ENCODE measurements at regions not wholly inside any gene's neighbourhood (a gene's known extent, or its start where the extent isn't known, plus 50 kb on each side); places are given as distances from the start of the nearest gene placed in this dataset.
A peak's percentile ranks its signal among the peaks of the same experiment; 100 is the strongest.

- no peak for DNase-seq
Measured at GRCh38 chr20:39234520-39235095, 272.5 kb downstream of the DHX35 start.

- DNase-seq = no peak
Measured at GRCh38 chr20:39233755-39234154, 271.6 kb downstream of the DHX35 start.

GRCh38 chr20:39227416-39227815, 265.3 kb downstream of the DHX35 start:
- no peak for DNase-seq

DNA sequence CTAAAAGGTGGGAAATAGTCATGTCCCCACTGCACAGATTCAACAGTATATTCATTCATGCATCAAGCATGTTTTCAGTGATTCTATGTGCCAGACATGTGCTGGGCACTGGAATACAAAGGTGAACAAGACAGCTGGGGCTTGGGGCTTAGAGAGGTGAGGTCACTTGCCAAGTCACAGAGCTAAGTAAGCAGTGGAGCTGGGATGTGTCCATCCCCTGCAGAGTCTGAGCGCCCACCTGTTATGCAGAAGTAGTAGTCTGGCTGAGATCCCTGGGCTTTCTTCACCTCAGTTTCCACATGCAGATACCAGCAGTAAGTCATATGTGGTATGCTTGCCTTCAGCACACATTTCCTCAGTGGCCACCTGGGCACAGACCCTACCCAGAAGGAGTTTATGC, 263.8 kb downstream of the DHX35 start:
- no peak for DNase-seq

DNA sequence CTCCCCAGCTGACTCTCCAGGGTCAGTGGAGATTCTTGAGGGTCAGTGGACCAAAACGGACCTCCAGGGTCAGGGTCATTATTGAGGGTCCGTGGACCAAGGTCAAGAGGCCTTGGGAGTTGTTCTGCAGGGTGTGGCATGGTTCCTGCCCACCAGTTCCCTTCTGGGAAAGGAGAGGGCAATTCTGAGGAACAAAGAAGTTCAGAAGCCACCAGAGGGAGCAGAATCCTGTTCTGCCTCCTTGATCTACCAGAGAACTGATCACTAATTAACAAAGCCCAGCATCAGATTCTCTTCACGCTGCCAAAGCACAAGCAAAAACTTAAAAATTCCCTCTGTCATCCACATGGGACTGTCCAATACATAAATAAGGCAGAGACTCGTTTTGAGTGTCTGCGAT, 263.4 kb downstream of the DHX35 start:
- no peak for DNase-seq

- DNase-seq = no peak
Measured at GRCh38 chr20:39222101-39222500, 260.0 kb downstream of the DHX35 start.

DNA sequence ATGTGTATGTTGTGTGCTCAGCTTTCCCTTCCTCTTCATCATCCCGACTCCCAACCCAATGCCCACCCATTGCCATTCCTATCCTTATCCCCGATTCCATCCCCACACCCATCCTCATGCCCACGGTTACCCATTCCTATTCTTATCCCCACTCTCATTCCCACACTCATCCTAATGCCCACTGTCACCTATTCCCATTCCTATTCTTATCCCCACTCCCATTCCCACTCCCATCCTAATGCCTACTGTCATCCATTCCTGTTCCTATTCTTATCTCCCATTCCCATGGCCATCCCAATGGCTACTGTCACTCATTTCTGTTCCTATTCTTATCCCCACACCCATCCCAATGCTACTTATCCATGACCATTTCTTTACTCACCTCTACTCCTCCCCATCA, 254.1 kb downstream of the DHX35 start:
- no peak for DNase-seq

DNA sequence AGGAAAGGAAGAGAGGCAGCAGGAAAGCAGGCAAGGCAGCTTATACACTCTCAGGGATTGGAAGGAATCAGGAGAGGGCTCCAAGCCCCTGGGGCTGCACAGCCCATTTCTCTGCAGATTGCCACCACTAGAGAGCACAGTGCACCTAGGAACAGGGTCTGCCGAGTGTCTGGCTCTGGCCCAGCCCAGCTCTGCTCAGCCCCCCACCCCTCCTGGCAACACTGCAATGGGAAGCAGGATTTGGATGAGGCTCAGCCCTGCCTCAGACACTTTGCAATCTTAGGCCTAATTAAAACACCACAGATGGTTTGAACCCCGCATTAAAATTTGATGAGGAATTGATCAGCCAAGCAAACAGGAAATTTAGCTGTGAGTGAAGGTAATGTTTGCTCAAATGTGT, 252.7 kb downstream of the DHX35 start:
- no peak for DNase-seq

DNA sequence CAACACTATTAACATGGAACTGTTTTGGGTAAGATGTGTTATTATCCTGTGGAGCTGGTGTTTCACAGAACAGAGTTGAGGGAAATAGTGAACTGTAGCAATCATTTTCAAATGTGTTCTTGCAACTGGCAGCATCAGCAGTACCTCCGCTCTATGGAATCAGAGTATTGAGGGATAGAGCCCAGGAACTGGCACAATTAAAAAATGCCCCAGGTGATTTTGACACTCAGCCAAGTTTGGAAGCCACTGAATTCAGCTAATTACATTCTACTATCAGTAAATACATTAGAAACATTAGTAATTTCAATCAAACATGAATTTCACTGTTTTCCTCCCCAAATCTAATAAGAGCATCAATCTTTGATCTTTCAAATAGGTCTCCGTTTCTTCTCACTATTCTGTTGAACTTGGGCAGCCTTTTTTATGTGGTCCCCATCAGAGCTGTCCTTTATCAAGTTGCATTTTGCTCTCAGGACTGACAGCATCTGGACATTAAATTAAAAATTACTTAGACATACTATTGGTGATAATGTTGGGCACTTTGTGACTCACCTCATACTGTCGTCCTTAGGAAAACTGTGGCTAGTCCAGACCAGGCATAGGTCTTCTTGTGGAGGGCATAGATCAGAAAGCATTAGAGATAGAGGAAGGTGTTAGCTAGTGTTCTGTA, 251.5 kb downstream of the DHX35 start:
- DNase-seq = no peak

- no peak for DNase-seq
Measured at GRCh38 chr20:39211060-39211748, 249.1 kb downstream of the DHX35 start.

DNA sequence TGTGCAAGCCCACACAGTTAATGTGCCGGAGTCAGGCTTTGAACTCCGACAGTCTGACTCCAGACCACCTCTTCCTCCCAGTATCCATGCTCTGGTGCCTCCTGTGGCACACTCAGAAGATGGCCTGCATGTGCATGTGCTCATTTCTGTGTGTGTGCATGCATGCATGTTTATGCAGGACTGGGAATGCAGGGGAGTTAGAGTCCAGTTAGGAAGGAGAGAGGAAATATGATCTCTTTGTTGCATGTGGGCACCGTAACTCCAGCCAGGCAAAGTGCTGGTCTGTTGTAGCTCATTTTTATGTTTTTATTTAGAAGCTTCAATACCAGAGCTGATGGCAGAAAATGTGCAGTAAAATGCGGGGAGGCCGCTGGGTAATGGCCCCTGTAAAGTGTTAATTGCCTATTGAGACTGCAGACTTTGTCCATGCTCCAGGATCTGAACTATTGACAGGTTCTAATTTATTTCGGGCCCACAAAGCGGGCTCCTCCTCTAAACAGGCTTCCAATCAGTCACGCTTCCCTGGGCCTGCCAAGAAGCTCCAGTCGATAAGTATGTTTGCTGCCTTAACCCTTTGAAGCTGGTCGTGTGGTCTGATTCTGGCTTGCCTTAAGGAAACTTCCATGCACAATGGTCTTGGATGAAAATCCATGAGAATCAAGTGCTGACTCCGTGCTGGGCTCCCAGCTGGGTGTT, 248.3 kb downstream of the DHX35 start:
- DNase-seq = no peak

- DNase-seq = no peak
Measured at GRCh38 chr20:39206899-39207564, 244.9 kb downstream of the DHX35 start.

DNA sequence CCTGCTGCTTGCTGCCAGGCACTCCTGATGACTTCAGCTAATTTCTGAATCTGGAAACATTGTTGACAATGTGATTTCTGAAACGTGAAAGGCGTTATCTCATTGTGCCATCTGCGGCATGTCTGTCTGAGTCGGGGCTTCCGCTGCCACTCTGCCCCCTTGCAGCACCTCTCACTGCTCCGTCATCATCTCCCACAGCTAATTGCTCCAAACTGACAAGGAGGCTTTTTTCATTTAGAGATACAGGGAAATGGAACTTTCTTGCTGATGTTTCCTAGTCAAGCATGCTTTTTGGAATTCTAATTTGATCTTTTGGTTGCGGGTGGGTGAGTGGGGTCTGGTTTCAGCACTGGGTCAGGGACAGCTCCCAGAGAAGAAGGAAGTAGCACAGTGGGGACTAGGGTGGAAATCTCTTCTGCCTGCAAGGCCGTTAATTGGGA, 233.5 kb downstream of the DHX35 start:
- no peak for DNase-seq

DNA sequence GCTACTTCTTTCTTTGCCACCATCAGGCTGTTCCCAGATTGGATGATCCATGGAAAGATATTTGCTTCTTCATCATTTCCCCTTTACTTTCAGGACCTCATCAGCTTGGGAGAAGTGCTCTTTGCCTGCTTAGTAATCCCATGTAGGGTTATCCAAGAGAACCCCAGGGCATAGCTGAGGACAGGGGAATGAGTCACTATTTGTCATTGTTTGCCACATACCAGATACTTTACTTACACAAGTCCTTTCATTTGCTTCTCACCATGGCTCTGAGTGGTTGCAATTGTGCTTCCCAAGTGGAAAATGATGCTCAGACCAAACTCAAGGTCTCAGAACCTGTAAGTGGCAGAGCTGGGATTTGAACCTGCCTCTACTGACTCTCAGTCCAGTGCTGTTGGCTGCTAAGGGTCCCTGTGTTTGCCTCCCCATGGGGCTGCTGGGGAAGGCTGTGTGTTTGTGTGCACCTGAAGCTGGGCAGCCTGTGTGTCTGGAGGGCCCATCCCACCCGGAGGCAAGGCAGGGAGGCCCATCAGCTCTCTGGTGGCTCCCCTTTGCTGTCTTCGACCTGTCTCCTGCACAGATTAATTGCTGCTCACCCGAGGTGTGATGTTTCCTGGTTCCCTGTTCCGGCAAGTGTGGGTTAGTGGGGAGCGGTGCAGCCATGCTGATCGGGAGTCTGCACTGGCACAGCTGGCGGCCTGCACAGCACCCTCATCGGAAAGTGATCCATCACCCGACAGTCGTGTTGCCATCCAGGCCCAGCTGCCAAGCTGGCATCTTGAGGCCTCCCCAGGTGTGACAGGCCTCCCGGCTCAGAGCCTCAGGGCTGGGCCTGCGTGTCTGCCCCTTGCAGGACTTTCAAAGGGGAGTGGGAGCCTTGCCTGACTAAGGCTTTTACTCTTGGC, 228.8 kb downstream of the DHX35 start:
- no peak for DNase-seq

- peak; percentile 1 for DNase-seq
Measured at GRCh38 chr20:39188266-39188765, 226.2 kb downstream of the DHX35 start.

GRCh38 chr20:39181490-39181889, 219.3 kb downstream of the DHX35 start:
- no peak for DNase-seq

GRCh38 chr20:39176457-39176856, 214.3 kb downstream of the DHX35 start:
- DNase-seq = no peak

DNA sequence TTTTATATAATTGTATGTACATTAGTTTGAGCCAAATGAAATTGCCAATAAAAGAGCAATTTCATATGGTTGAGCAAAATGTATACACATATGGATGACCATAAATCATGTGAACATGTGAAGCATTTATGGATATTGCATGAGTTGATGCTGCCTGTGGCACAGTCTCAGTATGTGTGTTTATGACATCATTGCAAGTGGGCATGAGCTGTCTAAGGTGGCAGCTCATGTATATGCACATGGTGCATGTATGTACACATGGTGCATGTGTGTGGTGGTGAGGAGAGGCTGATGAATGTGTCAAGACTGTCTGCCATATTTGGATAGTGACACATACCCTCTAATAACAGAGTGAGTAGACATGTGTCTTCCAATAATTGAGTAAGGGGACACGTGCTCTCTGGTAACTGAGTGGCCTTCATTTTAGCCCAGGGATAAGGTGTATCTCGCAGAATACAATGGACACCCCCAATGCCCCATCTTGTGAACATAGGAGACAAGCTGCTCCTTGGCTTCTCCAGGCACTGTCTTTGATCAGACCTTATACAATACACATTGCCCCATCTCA, 208.8 kb downstream of the DHX35 start:
- DNase-seq = no peak

DNA sequence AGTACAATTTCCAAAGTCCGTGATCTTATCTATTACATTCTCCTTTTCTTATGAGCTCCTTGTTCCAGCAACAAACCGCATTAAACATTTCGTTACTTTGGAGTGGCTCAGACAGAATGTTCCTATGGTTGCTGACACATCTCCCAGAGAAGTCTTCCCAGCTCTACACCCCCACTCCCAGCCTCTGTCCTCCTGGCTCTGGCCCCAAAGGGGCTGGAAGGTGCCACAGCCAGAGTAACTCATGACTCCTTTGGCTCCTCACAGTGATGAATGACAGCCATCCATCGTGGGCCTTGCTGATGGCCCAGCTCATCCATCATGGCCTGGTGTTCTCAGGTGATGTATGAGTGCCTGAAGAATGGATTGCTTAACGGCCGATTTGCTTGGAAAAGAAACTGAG, 203.0 kb downstream of the DHX35 start:
- DNase-seq = no peak

GRCh38 chr20:39164642-39165041, 202.5 kb downstream of the DHX35 start:
- DNase-seq = no peak

DNA sequence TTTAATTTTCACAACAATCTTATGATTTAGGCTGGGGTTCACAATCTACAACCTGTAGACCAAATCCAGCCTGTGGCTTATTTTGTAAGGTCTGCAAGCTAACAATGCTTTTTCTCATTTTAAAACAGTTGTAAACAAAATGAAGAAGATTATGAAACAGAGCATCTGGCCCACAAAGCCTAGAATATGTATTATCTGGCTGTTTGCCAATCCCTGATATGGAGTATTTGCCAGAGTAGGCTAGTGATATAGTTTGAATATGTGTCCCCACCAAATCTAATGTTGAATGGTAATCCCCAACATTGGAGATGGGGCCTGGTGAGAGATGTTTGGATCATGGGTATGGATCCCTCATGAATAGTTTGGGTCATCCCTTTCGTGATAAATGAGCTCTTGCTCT, 201.8 kb downstream of the DHX35 start:
- no peak for DNase-seq

GRCh38 chr20:39161900-39162299, 199.8 kb downstream of the DHX35 start:
- no peak for DNase-seq
